Left renal pelvis (tissue), 4 donors: ENCODE measurements at regions not wholly inside any gene's neighbourhood (a gene's known extent, or its start where the extent isn't known, plus 50 kb on each side); places are given as distances from the start of the nearest gene placed in this dataset.

ENCODE experiments used
- DNase-seq, 4 donors: peaks; one replicate each; pipeline ENCODE4 v3.0.0-alpha.2; 2013; ENCODE audit warnings: low read depth in 4 of 4, low spot score in 3 of 4

DNA sequence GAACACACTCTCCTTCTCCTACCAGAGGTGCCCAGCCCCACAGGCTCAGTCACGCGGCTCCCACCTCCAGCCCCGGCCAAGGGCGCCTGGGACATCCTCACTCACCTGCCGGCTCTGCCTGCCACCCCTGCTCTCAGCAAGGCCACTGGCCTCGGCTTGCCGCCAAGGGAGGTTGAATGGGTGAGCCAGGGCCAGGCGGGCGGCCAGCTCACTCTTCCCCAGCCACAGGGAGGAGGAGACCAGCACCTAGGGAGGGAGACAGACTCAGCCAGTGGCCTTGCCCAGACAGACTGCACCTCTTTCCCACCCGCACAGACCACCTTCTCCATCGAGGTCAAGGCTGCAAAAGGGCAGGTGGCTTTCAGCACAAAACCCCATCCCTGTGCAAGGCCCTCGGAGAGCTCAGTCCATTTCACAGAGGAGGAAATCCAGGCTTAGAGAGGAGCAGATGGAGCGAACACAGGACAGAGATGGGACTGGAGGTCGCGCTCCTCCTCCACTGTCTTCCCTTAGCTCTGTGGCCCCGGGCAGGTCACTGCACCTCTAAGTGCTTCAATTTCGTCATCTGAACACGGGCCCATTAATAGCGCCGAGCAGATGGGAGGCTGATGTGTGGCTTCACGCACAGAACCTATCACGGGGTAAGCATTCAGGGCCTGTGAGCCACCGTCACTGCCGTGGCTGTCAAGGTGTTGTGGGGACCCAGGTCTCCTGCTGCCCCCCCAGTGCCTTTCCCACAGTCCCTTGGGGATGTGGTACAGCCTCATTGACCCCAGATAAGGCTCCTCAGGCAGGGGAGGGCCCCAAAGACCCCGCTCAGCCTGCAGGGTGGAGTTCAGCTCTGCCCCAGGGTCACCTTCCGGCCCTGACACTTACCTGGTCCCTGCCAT lies 56.1 kb downstream of the RMI2 start:
- DNase-seq = no peak

DNA sequence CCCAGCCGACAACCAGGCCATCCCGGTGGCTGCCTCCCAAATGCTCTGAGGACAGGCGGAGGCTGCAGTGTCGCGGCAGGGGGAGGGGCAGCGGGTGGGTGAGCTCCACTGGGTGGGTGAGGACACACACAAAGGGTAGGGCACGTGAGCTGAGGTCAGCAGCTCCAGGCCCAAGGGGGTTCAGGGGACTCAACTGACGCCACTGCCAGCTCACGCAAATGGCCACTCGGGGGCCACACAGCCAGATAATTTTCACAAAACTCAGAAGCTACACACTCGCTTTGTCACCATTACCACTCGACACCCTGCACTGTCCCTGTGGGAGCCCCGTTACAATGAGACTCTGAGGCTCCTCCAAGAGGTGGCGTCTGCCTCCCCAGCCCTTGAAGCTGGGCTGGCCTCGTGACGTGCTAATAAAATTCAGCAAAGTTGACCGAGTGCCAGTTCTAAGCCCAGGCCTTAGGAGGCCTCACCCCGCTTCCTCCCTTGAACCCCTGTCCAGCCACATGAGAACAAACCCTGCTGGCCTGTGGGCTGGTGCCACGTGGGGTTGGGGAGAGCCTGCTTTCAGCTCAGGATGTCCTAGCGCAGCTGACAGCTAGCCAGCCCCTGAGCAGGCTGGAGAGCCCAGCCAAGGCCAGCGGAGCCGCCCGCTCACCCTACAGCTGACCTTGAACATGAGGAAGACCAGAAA lies 56.9 kb downstream of the RMI2 start:
- no peak for DNase-seq

GRCh38 chr16:11402745-11403533 lies 57.7 kb downstream of the RMI2 start:
- no peak for DNase-seq

DNA sequence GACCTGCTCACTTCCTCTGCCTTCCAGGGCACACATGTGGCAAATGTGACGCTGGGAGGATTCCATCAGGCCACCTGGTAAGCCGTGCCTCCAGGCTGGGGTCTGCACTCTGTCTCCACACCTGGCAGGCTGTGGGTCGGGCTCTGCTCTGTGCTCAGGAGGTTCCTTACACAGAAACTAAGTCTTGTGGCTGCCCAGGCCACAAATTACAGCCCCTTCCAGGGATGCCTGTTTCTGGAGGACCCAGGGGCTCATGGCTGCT lies 58.2 kb downstream of the RMI2 start:
- no peak for DNase-seq

DNA sequence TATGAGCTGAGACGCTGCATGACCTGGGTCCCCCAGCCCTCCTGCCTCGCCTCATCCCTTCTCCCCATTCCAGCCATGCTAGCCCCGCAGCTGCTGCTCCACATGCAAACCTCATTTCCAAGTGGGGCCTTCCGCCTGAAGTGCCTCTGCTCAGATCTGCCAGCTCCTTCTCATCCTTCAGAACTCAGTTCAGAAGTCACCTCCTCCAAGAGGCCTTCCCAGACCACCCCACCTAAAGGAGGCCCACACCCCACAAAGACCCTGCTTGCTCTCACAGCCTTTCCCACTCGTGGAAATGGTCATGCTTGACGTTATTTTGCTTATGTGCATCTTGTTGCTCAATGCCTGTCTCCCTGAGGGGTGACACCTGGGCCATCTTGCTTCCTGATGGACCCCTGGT lies 58.7 kb downstream of the RMI2 start:
- DNase-seq = no peak

GRCh38 chr16:11404603-11405002 lies 59.3 kb downstream of the RMI2 start:
- DNase-seq = no peak

GRCh38 chr16:11405331-11406176 lies 60.3 kb downstream of the RMI2 start:
- no peak for DNase-seq

DNA sequence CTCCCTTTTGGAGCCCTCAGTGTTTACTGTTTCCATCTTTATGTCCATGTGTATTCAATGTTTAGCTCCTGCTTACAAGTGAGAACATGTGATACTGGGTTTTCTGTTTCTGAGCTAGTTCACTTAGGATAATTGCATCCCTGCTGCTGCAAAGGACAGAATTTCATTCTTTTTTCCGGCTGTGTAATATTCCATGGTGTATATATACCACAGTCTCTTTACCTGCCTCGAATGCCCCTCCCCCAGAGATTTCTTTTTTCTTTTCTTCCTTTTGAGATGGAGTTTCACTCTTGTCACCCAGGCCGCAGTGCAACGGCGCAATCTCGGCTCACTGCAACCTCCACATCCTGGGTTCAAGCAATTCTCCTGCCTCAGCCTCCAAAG lies 60.9 kb downstream of the RMI2 start:
- DNase-seq = no peak

- DNase-seq = peak in 2 of 4 donors; percentile 33 to 42
These were observed 62.1 kb downstream of the RMI2 start for GRCh38 chr16:11407047-11407982.

DNA sequence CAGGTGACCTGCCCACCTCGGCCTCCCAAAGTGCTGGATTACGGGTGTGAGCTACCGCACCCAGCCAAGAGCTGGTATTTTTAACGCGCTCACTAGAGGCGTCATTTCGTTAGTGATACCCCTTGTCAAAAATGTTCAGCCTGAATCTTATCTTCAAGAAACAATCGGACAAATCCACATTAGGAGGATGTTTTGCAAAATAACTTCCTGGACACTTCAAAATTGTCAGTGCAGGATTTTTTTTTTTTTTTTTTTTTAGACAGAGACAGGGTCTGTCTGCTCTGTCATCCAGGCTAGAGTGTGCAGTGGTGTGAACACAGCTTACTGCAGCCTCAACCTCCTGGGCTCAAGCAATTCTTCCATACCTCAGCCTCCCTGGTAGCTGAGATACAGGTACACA lies 63.0 kb downstream of the RMI2 start:
- no peak for DNase-seq

DNA sequence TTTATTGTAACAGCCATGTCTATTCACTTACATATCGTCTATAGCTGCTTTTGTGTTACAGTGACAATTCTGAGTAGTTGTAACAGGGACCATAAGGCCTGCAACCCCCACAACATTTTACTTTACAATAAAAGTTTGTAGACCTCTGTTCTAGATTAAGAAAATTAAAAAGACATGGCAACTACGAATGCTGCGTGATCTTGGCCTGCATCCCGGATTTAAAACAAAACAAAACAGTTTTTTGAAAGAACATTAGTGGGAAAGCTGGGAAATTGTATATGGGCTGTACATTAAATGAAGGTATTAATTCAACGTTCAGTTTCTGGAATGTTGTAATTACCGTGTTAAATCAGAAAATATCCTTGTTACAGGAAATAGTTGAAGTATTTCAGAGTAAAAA lies 64.1 kb downstream of the RMI2 start:
- DNase-seq = no peak

DNA sequence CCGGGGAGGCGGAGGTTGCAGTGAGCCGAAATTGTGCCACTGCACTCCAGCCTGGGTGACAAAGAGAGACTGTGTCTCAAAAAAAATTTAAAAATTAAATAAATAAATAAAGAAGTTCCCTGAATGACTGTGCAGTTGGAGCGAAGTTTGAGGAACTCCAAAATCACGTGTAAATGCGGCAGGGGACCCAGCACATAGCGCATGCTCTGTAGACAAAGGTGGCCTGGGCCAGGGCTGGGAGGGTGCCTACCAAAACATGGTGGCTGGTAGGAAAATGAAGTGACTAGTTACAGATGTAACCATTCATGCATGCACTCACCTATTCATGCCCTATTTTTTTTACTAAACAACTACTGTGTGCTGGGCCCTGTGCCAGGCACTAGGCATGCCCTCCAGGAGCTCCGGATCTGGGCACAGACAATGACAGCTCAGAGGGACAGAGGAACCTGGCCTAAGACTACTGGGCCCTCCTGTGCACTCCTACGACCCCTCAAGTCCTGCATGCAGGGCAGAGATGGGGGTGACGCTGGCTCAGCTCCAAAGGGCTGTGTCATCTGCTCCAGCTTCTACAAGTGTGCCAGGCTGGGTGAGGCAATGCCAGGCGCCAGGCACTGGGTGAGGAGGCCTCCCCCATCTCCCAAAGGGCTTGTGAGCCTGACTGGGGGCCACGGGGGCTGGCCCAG lies 65.3 kb downstream of the RMI2 start:
- no peak for DNase-seq

- no peak for DNase-seq
These were observed 65.8 kb downstream of the RMI2 start for GRCh38 chr16:11411059-11411550.

DNA sequence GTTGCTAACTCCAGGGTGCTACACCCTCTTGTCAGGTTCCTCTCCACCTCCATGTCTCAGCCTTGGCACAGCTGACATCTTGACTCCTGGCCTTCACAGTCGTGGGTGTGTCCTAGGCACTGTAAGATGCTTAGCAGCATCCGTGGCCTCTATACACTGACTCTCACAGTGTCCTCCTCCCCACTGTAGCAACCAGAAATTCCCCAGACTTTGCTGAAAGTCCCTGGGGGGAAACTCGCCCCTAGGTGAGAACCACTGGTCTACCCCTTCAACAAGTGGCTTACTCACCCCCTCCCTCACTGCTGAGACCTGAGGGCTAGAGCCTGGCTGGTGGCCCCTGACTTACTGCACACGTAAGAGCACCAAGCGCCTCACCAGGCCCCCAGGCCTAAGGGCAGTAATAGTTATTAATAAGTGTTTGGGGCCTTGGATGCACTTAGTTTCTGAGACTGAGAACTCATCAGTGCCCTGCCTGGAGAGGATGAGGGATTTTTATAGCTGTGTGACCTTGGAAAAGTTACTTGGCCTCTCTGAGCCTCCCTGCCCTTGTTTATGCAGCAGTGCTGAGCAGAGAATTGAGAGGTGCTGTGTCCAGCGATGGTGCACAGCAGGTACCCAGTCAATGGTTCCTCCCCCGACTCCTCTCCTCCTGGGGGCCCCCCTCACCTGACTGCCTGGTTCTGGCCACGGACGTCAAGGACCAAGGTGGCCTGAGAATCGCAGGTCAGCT lies 67.1 kb downstream of the RMI2 start:
- no peak for DNase-seq

DNA sequence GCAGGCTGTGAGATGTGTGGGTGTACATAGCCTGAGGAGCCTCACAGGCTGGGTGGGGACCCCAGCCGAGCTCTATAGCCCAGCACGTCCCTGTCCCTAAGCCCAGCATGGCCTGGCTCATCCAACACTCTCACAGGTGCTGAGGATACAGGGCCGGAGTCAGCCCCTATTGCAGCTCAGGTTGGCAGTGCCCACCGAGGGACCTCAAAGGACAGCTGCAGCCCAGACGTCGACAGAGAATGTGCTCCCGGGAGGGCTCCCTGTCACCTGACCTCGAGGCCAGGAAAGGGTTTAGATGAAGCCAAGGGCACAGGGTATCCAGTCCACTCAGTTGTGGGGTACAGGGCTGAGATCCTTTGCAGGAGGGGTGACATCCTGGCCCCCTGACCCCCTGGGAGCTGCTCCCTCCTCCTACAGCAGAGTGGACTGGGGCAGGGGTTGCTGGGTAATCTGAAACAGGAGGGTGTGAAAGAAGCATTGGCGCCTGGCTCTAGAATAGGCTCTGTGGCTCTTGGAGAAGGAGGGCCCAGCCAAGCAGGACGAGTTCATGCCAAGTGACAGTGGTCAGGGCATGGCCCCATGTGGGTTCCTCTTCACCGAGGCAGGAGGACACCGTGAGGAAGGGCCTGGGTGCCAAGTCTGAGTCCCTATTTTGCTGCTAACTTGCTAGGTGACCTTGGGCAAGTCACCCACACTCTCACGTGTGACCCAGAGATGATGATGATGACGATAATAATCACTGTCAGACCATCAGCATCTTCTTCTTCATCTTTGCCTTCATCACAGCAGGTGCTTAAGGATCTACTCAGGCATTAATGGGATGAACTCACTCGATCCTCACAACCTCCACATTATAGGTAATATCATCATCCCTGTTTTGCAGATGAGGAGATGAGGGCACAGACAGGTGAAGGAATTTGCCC lies 68.0 kb downstream of the RMI2 start:
- DNase-seq = no peak

- DNase-seq = no peak
These were observed 68.8 kb downstream of the RMI2 start for GRCh38 chr16:11413907-11414595.
